HFFc6 (cell line): ENCODE measurements at regions not wholly inside any gene's neighbourhood (a gene's known extent, or its start where the extent isn't known, plus 50 kb on each side); places are given as distances from the start of the nearest gene placed in this dataset.

Experiments used
- DNase-seq: peaks from one replicate; pipeline ENCODE4 v3.0.0-alpha.2; 2018
- H3K27ac Mint-ChIP-seq: 2 replicates; pipeline ENCODE4 v1.8.0; 2020; ENCODE audit warnings: mild to moderate bottlenecking, mixed read lengths
- H3K27me3 Mint-ChIP-seq: 2 replicates; pipeline ENCODE4 v1.8.0; 2021; ENCODE audit warnings: mild to moderate bottlenecking, moderate library complexity, mixed read lengths; ENCODE audit not compliant: insufficient read depth
- H3K36me3 Mint-ChIP-seq: 2 replicates; pipeline ENCODE4 v1.8.0; 2021; ENCODE audit warnings: low read depth, mixed read lengths
- H3K4me1 Mint-ChIP-seq: 2 replicates; pipeline ENCODE4 v1.8.0; 2020; ENCODE audit warnings: low read depth, mixed read lengths
- H3K4me3 Mint-ChIP-seq: 2 replicates; pipeline ENCODE4 v1.8.0; 2020; ENCODE audit warnings: mild to moderate bottlenecking, moderate library complexity, mixed read lengths
- H3K9me3 Mint-ChIP-seq: 2 replicates; pipeline ENCODE4 v1.8.0; 2020; ENCODE audit warnings: mild to moderate bottlenecking, mixed read lengths
- TF ChIP-seq, protein P1 (sequence below): fragments of 200-600 bp; sonication (generic); IDR thresholded peaks from 2 replicates; pipeline ENCODE4 v1.5.0; 2021; ENCODE audit warnings: antibody characterized with exemption, mild to moderate bottlenecking

DNA sequence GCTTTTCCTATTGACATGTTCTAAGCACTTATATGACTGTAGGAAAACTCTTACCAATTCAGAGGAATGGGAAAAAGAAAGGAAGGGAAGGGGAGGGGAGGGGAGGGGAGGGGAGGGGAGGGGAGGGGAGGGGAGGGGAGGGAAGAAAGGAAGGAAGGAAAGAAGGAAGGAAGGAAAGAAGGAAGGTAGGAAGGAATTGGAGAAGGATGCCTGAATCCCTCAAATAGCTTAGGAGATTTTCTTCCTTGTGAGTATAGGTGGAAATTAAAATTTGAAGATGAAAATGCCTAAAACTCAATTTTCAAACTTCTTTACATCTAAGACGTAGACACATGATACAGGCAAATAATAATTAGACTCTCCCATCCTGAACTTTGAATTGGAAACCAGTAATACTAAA lies 463.1 kb downstream of the SATB2 start:
- Mint-ChIP-seq H3K36me3 (no peaks in the 10 kb centered on the region), H3K9me3 (peaks cover 49% of the 10 kb centered on the region), H3K4me3 (no peak overlapping the region), H3K4me1 (no peaks in the 10 kb centered on the region), H3K27me3 (no peaks in the 10 kb centered on the region), H3K27ac (no peak overlapping the region)
- DNase-seq: no peak
- TF ChIP-seq, protein P1, sequence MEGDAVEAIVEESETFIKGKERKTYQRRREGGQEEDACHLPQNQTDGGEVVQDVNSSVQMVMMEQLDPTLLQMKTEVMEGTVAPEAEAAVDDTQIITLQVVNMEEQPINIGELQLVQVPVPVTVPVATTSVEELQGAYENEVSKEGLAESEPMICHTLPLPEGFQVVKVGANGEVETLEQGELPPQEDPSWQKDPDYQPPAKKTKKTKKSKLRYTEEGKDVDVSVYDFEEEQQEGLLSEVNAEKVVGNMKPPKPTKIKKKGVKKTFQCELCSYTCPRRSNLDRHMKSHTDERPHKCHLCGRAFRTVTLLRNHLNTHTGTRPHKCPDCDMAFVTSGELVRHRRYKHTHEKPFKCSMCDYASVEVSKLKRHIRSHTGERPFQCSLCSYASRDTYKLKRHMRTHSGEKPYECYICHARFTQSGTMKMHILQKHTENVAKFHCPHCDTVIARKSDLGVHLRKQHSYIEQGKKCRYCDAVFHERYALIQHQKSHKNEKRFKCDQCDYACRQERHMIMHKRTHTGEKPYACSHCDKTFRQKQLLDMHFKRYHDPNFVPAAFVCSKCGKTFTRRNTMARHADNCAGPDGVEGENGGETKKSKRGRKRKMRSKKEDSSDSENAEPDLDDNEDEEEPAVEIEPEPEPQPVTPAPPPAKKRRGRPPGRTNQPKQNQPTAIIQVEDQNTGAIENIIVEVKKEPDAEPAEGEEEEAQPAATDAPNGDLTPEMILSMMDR: no peak

DNA sequence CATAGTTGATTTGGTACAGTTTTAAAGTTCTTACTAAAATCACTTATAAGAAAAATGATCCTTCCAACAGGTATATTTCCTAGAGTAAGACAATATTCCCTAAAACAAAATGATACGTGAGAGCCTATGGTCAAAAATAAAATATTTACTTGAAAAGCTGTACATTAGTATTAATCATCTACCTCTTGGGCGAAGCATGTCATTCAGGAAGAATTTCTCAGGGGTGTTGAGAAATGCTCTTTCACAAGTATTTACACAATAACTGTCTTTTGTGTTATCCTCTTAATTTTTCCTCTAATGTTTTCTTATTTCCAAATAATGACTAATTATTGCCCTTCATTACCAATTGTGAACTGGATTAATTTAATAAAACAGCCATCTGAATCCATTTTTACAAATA lies 466.3 kb downstream of the SATB2 start:
- H3K9me3 Mint-ChIP-seq: peaks cover 43% of the 10 kb centered on the region
- no peak overlapping the region for H3K4me3 Mint-ChIP-seq
- H3K27me3 Mint-ChIP-seq: no peaks in the 10 kb centered on the region
- TF ChIP-seq, protein P1: no peak
- DNase-seq: no peak
- H3K4me1 Mint-ChIP-seq: no peaks in the 10 kb centered on the region
- H3K27ac Mint-ChIP-seq: no peak overlapping the region
- H3K36me3 Mint-ChIP-seq: no peaks in the 10 kb centered on the region

DNA sequence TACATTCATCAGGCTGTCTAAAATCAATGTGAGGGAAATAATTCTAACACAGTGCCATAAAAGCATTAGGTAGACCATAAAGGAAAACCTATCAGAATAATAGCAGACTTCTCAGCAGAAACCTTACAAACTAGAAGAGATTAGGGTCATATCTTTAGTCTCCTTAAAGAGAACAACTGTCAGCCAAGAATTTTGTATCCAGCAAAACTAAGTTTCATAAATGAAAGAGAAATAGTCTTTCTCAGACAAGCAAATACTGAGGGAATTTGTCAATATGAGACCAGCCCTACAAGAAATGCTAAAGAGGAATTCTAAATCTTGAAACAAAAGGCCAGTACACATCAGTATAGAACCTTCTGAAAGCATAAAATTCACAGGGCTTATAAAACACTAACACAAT lies 482.0 kb downstream of the SATB2 start:
- no peaks in the 10 kb centered on the region for H3K27me3 Mint-ChIP-seq
- H3K4me3 Mint-ChIP-seq: no peak overlapping the region
- TF ChIP-seq, protein P1: no peak

DNA sequence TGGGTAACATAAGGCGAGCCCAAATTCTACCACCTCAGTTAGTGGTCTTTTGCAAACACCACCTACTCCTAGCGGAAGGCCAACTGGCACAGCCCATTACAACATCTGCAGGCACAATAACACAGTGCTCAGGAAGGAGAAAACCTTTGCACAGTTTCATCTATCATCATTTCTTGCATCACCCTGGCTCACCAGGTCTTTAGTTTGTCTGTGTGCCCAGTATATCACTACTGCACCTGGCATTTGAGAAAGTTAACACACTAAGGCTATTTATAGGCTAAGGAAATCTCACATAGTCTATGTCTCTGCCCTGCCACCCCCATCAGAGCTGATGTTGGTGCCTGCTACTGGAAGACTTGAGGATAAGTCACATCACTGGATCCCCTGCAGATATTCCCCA lies 484.0 kb downstream of the SATB2 start:
- DNase-seq: no peak
- Mint-ChIP-seq H3K27me3 (no peaks in the 10 kb centered on the region), H3K27ac (no peak overlapping the region), H3K4me3 (no peak overlapping the region), H3K4me1 (no peaks in the 10 kb centered on the region), H3K9me3 (peaks cover 50% of the 10 kb centered on the region), H3K36me3 (no peaks in the 10 kb centered on the region)
- TF ChIP-seq, protein P1: no peak

More for the DNA sequence above, 482.0 kb downstream of the SATB2 start:
- Mint-ChIP-seq H3K9me3 (peaks cover 43% of the 10 kb centered on the region), H3K27ac (no peak overlapping the region), H3K36me3 (no peaks in the 10 kb centered on the region), H3K4me1 (no peaks in the 10 kb centered on the region)
- no peak for DNase-seq

DNA sequence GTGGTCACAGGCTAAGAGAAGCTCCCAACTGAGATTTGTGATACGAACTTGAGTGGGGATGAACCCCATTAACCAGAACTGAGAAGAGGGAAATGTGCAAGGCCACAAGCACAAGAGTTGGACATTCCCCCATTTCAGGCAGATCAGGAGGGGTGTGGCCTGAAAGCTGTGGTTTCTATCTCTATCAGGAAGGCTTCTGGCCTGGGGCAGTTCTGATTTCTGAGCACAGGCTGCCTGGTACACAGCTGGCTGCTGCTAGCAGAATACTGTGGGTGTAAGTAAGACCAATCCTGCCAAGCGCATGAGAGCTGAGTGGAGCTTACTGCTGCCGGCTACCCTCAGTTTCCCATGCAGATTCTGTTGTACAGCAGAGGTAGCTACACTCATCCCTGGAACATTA lies 484.6 kb downstream of the SATB2 start:
- no peak for DNase-seq
- H3K4me1 Mint-ChIP-seq: no peaks in the 10 kb centered on the region
- TF ChIP-seq, protein P1: no peak
- no peaks in the 10 kb centered on the region for H3K27me3 Mint-ChIP-seq
- H3K36me3 Mint-ChIP-seq: no peaks in the 10 kb centered on the region
- peaks cover 49% of the 10 kb centered on the region for H3K9me3 Mint-ChIP-seq
- no peak overlapping the region for H3K27ac Mint-ChIP-seq
- no peak overlapping the region for H3K4me3 Mint-ChIP-seq

DNA sequence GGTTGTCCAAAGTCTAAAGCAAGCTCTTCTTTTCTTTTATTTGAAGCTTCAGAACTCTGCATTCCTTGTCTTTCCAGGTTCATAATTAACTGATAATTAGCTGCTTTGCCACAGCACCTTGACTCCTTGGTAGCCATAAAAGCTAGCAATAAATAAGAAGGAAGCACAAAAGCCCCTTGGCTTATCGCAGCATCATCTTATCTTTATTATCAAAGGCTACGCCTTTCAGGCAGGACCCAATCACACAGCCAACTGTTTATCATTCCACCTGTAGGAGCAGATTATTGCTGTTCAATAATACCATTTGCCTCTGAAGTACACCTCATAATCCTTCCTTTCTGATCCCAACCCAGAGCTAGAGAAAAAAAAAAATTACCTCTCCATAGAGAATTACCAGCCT lies 489.2 kb downstream of the SATB2 start:
- H3K9me3 Mint-ChIP-seq: peaks cover 34% of the 10 kb centered on the region
- TF ChIP-seq, protein P1: no peak
- H3K27me3 Mint-ChIP-seq: no peaks in the 10 kb centered on the region
- H3K36me3 Mint-ChIP-seq: no peaks in the 10 kb centered on the region
- no peak overlapping the region for H3K4me3 Mint-ChIP-seq
- no peak overlapping the region for H3K27ac Mint-ChIP-seq
- no peak for DNase-seq
- no peaks in the 10 kb centered on the region for H3K4me1 Mint-ChIP-seq
